ENCODE measurements at regions not wholly inside any gene's neighbourhood (a gene's known extent, or its start where the extent isn't known, plus 50 kb on each side); places are given as distances from the start of the nearest gene placed in this dataset.

- TF ChIP-seq CTCF (IDR thresholded peaks at IDR 0.05): no peak
- TF ChIP-seq EP300 (IDR thresholded peaks at IDR 0.05; ENCODE audit: low read depth): no peak
- TF ChIP-seq POLR2AphosphoS5 (IDR thresholded peaks at IDR 0.05): no peak
- no peak for TF ChIP-seq POLR2A (IDR thresholded peaks at IDR 0.05)
These were observed 100.9 kb upstream of the TLE3 start for GRCh38 chr15:70198441-70199123.

Measured in transverse colon (tissue), 4 donors.